Tibial artery (tissue), 4 donors: ENCODE measurements at regions not wholly inside any gene's neighbourhood (a gene's known extent, or its start where the extent isn't known, plus 50 kb on each side); places are given as distances from the start of the nearest gene placed in this dataset.

ENCODE experiments used
- DNase-seq, 2 donors: peaks; one replicate each; pipeline ENCODE4 v3.0.0-alpha.2; 2019
- H3K27ac ChIP-seq, 2 donors: fragments of 200-600 bp; sonication (generic) in 1 of 2; 1 replicate in 1 of 2; 2 replicates in 1 of 2; pipeline ENCODE4 v1.5.1; 2018 to 2019; ENCODE audit warnings: mild to moderate bottlenecking in 1 of 2
- H3K27me3 ChIP-seq, 2 donors: fragments of 200-600 bp; sonication (generic) in 1 of 2; one replicate each; pipeline versions ENCODE4 v1.5.1 to v1.6.0; 2016 to 2019
- H3K36me3 ChIP-seq, 3 donors: fragments of 200-600 bp; sonication (generic) in 2 of 3; one replicate each; pipeline ENCODE4 v1.5.1; 2016 to 2019; ENCODE audit warnings: mild to moderate bottlenecking in 2 of 3
- H3K4me1 ChIP-seq, 4 donors: fragments of 200-600 bp; sonication (generic) in 2 of 4; 1 replicate in 3 of 4; 2 replicates in 1 of 4; pipeline ENCODE4 v1.5.1; 2016 to 2019
- H3K4me3 ChIP-seq, 2 donors: fragments of 200-600 bp; sonication (generic) in 1 of 2; 1 replicate in 1 of 2; 2 replicates in 1 of 2; pipeline ENCODE4 v1.5.1; 2018 to 2019; ENCODE audit warnings: mild to moderate bottlenecking in 2 of 2
- H3K9me3 ChIP-seq, 3 donors: fragments of 200-600 bp; sonication (generic) in 1 of 3; one replicate each; pipeline ENCODE4 v1.5.1; 2016 to 2019
- CTCF ChIP-seq, 2 experiments: fragments of 200-600 bp in 1 of 2; fragments of 450-650 bp in 1 of 2; IDR thresholded peaks; one replicate each; pipeline ENCODE4 v1.5.1; 2017 to 2019; ENCODE audit warnings: antibody characterized with exemption in 2 of 2, mild to moderate bottlenecking in 1 of 2, moderate library complexity in 1 of 2
- intact Hi-C: fragments of 100-400 bp; cut with DNase I; formaldehyde crosslinking; loops from one replicate; pipeline ENCODE4 v1.15.0; 2023; ENCODE audit warnings: low total_unique reads

DNA sequence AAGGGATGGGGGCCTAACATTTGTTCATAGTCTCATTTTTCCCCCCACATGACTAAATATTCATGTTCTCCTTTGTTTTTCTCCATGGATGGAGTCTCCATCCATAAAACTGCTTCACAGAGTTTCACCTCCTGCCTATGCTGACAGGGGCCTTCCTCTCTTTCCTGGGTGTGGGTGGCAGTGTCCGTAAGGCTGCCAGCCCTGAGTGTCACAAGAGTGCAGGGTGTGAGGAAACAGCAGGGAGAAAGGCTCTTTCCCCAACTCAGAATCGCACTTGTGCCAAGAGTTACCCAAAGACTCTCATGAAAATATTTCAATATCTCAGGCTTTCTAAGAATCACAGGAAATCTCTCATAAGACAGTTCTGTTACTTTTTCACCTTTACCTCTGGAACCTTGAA, 346.2 kb upstream of the MMS22L start:
- Histone ChIP-seq H3K27ac (no peak overlapping the region), H3K4me1 (peaks cover 0 to 9% (median 0%) of the 10 kb centered on the region in 4 donors), H3K4me3 (no peak overlapping the region), H3K36me3 (no peaks in the 10 kb centered on the region), H3K9me3 (no peaks in the 10 kb centered on the region), H3K27me3 (no peaks in the 10 kb centered on the region)
- DNase-seq: no peak
- intact Hi-C loops: no loop called here
- TF ChIP-seq CTCF (IDR thresholded peaks at IDR 0.05): no peak

DNA sequence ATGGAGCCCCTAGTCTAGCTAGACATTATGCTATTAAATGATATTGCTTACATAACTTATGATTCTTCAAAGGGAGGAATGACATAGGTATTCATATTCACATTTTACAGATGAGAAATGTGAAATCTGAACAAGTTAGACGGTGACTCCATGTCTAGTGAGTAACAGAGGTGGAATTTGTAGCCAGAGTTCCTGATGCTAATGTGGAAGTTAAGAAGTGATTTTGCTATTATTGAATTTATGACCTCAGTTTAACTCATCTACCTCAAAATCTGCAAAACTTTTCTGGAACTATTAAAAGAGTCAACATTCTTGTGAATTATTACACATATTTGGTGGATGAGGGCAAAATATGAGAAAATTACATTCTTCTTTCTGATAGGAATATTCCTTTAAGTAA, 347.6 kb upstream of the MMS22L start:
- no peak for DNase-seq
- H3K27ac ChIP-seq: no peak overlapping the region

GRCh38 chr6:97632341-97632740, 349.3 kb upstream of the MMS22L start:
- no peak overlapping the region for H3K4me3 ChIP-seq
- no peaks in the 10 kb centered on the region for H3K36me3 ChIP-seq
- intact Hi-C loops: no loop called here
- H3K27ac ChIP-seq: no peak overlapping the region
- no peak for DNase-seq
- H3K9me3 ChIP-seq: no peaks in the 10 kb centered on the region
- TF ChIP-seq CTCF (IDR thresholded peaks at IDR 0.05): no peak
- no peaks in the 10 kb centered on the region for H3K4me1 ChIP-seq
- H3K27me3 ChIP-seq: no peaks in the 10 kb centered on the region

More for the DNA sequence above, 347.6 kb upstream of the MMS22L start:
- no peaks in the 10 kb centered on the region for H3K36me3 ChIP-seq
- intact Hi-C loops: no loop called here
- no peaks in the 10 kb centered on the region for H3K27me3 ChIP-seq
- peaks cover 0 to 9% (median 0%) of the 10 kb centered on the region in 4 donors for H3K4me1 ChIP-seq
- H3K4me3 ChIP-seq: no peak overlapping the region
- TF ChIP-seq CTCF (IDR thresholded peaks at IDR 0.05): no peak
- no peaks in the 10 kb centered on the region for H3K9me3 ChIP-seq

DNA sequence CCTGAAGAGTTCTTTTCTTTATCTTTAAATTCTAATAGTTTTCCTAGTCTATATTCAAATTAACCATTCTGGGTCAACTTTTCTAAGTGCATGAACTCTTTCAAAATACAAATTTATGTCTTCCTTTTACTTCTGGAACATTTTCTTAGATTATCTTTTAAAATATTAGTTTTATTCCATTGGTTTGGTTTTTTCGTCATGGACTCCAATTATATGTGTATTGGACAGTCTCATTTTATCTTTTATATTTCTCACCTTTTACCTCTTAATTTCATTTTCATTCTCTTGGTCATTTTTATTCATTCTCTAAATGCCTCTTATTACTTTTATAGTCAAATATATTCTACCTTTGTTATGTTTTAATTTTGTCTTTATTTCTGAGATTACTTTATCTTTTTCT, 356.7 kb upstream of the MMS22L start:
- no peak for DNase-seq
- Histone ChIP-seq H3K27me3 (no peaks in the 10 kb centered on the region), H3K4me3 (no peak overlapping the region), H3K4me1 (no peaks in the 10 kb centered on the region), H3K27ac (no peak overlapping the region), H3K36me3 (no peaks in the 10 kb centered on the region), H3K9me3 (peaks cover 0 to 3% (median 0%) of the 10 kb centered on the region in 3 donors)
- no peak for TF ChIP-seq CTCF (IDR thresholded peaks at IDR 0.05)
- intact Hi-C loops: no loop called here

DNA sequence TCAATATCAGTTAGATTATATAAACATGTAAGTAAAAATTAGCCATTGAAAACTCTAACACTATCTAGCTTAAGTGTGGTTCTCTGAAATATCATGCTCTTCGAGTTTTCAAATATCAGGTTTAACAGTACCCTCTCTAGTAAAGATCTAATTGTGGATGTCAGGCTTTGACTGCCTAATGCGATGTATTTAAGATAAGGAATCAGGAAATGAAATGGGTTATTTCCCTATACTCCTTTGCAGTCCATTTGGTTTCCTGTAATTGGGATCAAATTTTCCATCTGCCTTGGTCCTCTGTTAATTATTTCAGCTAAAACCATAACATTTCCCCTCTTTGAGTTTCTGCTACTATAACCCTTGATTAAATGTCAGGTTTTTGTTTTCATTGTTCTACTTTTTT, 361.3 kb upstream of the MMS22L start:
- Histone ChIP-seq H3K27ac (no peak overlapping the region), H3K36me3 (no peaks in the 10 kb centered on the region), H3K4me1 (no peaks in the 10 kb centered on the region), H3K4me3 (no peak overlapping the region), H3K9me3 (peaks cover 0 to 3% (median 0%) of the 10 kb centered on the region in 3 donors), H3K27me3 (no peaks in the 10 kb centered on the region)
- intact Hi-C loops: no loop called here
- DNase-seq: no peak
- no peak for TF ChIP-seq CTCF (IDR thresholded peaks at IDR 0.05)

DNA sequence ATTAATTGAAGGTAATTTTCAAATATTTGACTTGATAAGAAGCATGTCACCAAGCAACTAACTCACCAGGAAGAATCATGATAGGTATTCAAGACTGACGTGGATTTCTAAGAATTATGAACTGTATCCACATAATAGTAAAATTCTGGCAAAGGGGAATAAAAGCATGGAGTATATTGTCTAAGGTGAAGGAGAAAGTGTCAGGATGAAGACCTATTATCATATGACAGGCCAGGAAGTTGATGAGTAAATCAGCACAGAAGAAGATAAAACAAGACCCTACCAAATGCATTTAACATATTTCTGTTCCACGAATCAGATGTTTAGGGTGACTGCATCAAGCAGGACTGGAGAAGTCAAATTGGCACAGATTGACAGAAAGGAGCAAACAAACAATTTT, 362.7 kb upstream of the MMS22L start:
- no peaks in the 10 kb centered on the region for H3K27me3 ChIP-seq
- intact Hi-C loops: no loop called here
- H3K27ac ChIP-seq: no peak overlapping the region
- H3K9me3 ChIP-seq: peaks cover 0 to 2% (median 0%) of the 10 kb centered on the region in 3 donors
- H3K36me3 ChIP-seq: no peaks in the 10 kb centered on the region
- H3K4me1 ChIP-seq: no peaks in the 10 kb centered on the region
- TF ChIP-seq CTCF (IDR thresholded peaks at IDR 0.05): no peak
- DNase-seq: no peak
- no peak overlapping the region for H3K4me3 ChIP-seq
